AML-193 (cell line): ENCODE measurements at regions not wholly inside any gene's neighbourhood (a gene's known extent, or its start where the extent isn't known, plus 50 kb on each side); places are given as distances from the start of the nearest gene placed in this dataset.
"Not testable (repeated sequence)": the region's sequence is repeated elsewhere in the genome, so short reads cannot be mapped to it uniquely, and the experiment has no call there.

Experiments used
- DNase-seq, 2 experiments: peaks; one replicate each; lab custom pipeline; 2025; lab: John Stamatoyannopoulos, UW

GRCh38 chr1:157219600-157219999, 81.4 kb upstream of the ETV3 start:
- DNase-seq, result no peak

GRCh38 chr1:157219182-157219581, 81.0 kb upstream of the ETV3 start:
- no peak for DNase-seq

- no peak for DNase-seq
Observed at GRCh38 chr1:157218671-157219070, 80.5 kb upstream of the ETV3 start.

GRCh38 chr1:157217486-157217885, 79.3 kb upstream of the ETV3 start:
- DNase-seq, result no peak

GRCh38 chr1:157213836-157214235, 75.6 kb upstream of the ETV3 start:
- DNase-seq, result no peak

- DNase-seq, result no peak
Observed at GRCh38 chr1:157209514-157209913, 71.3 kb upstream of the ETV3 start.

GRCh38 chr1:157205982-157206381, 67.8 kb upstream of the ETV3 start:
- not testable (repeated sequence) for DNase-seq

- DNase-seq, result no peak
Observed at GRCh38 chr1:157203166-157203565, 65.0 kb upstream of the ETV3 start.

- no peak for DNase-seq
Observed at GRCh38 chr1:157202331-157202730, 64.1 kb upstream of the ETV3 start.

GRCh38 chr1:157201767-157202166, 63.6 kb upstream of the ETV3 start:
- no peak for DNase-seq

- no peak for DNase-seq
Observed at GRCh38 chr1:157200451-157200850, 62.3 kb upstream of the ETV3 start.

- no peak for DNase-seq
Observed at GRCh38 chr1:157199421-157199755, 61.2 kb upstream of the ETV3 start.

GRCh38 chr1:157198619-157199420, 60.6 kb upstream of the ETV3 start:
- DNase-seq, result no peak

GRCh38 chr1:157197906-157198435, 59.8 kb upstream of the ETV3 start:
- DNase-seq, result no peak

- not testable (repeated sequence) for DNase-seq
Observed at GRCh38 chr1:157196670-157197456, 58.7 kb upstream of the ETV3 start.

- no peak for DNase-seq
Observed at GRCh38 chr1:157196245-157196543, 58.0 kb upstream of the ETV3 start.

GRCh38 chr1:157195521-157196244, 57.5 kb upstream of the ETV3 start:
- no peak for DNase-seq

GRCh38 chr1:157194731-157195520, 56.7 kb upstream of the ETV3 start:
- no peak for DNase-seq

GRCh38 chr1:157193702-157194391, 55.7 kb upstream of the ETV3 start:
- peak; percentile 4 to 56 for DNase-seq

- DNase-seq, result no peak
Observed at GRCh38 chr1:157193219-157193618, 55.0 kb upstream of the ETV3 start.
